Esophagus muscularis mucosa (tissue), 4 donors: ENCODE measurements at regions not wholly inside any gene's neighbourhood (a gene's known extent, or its start where the extent isn't known, plus 50 kb on each side); places are given as distances from the start of the nearest gene placed in this dataset.

Experiments
- DNase-seq: peaks from one replicate; pipeline ENCODE4 v3.0.0-alpha.2; 2017; ENCODE audit errors: extremely low spot score
- H3K27ac ChIP-seq, 4 donors: fragments of 200-600 bp; sonication (generic); replicated peaks in 1 of 4; 1 replicate in 3 of 4; 2 replicates in 1 of 4; pipeline ENCODE4 v1.5.1; 2016 to 2019; ENCODE audit warnings: mild to moderate bottlenecking in 1 of 4
- H3K27me3 ChIP-seq, 4 donors: fragments of 200-600 bp; sonication (generic); one replicate each; pipeline versions ENCODE4 v1.5.1 to v1.6.0; 2016 to 2019
- H3K36me3 ChIP-seq, 4 donors: fragments of 200-600 bp; sonication (generic); one replicate each; pipeline ENCODE4 v1.5.1; 2016 to 2019
- H3K4me1 ChIP-seq, 4 donors: fragments of 200-600 bp; sonication (generic); one replicate each; pipeline ENCODE4 v1.5.1; 2016 to 2019
- H3K4me3 ChIP-seq, 4 donors: fragments of 200-600 bp; sonication (generic); 1 replicate in 2 of 4; 2 replicates in 2 of 4; pipeline ENCODE4 v1.5.1; 2016 to 2019; ENCODE audit warnings: mild to moderate bottlenecking in 4 of 4, moderate library complexity in 1 of 4
- H3K9me3 ChIP-seq, 4 donors: fragments of 200-600 bp; sonication (generic); 1 replicate in 3 of 4; 2 replicates in 1 of 4; pipeline ENCODE4 v1.5.1; 2016 to 2019
- CTCF ChIP-seq, 3 experiments: fragments of 200-600 bp in 2 of 3; fragments of 450-650 bp in 1 of 3; sonication (generic) in 2 of 3; IDR thresholded peaks; one replicate each; pipeline ENCODE4 v1.5.1; 2017 to 2019; ENCODE audit warnings: antibody characterized with exemption in 3 of 3, mild to moderate bottlenecking in 2 of 3, moderate library complexity in 1 of 3
- EP300 ChIP-seq: sonication (generic); formaldehyde crosslinking; IDR thresholded peaks from one replicate; pipeline ENCODE4 v1.6.1; 2017; ENCODE audit warnings: antibody characterized with exemption
- POLR2A ChIP-seq: fragments of 450-650 bp; IDR thresholded peaks from one replicate; pipeline ENCODE4 v1.6.1; 2017; ENCODE audit warnings: antibody characterized with exemption, moderate library complexity, mild to moderate bottlenecking, low read depth
- POLR2AphosphoS5 ChIP-seq, 2 donors: sonication (generic); formaldehyde crosslinking; IDR thresholded peaks; one replicate each; pipeline ENCODE4 v1.6.1; 2017; ENCODE audit warnings: antibody characterized with exemption in 2 of 2
- WGBS: methylation state at CpG from one replicate; pipeline ENCODE4 v1.1.5; 2018; 5-methylcytosine and 5-hydroxymethylcytosine counted together
- intact Hi-C: fragments of 100-400 bp; cut with DNase I; formaldehyde crosslinking; loops from one replicate; pipeline ENCODE4 v1.15.1; 2023

- 77% methylated on average over 3 of the region's 3 CpGs for WGBS
These were observed 51.6 kb upstream of the PARP11 start for GRCh38 chr12:3924761-3925160.

GRCh38 chr12:3923021-3923420 is 49.8 kb upstream of the PARP11 start:
- WGBS, result 62% methylated on average over 3 of the region's 3 CpGs
- Histone ChIP-seq H3K4me3 (no peak overlapping the region), H3K9me3 (peaks cover 0 to 6% (median 0%) of the 10 kb centered on the region in 4 donors), H3K4me1 (peaks cover 0 to 10% (median 10%) of the 10 kb centered on the region in 4 donors), H3K27me3 (peaks cover 0 to 56% (median 4%) of the 10 kb centered on the region in 4 donors), H3K36me3 (no peaks in the 10 kb centered on the region), H3K27ac (no peak overlapping the region)
- no peak for TF ChIP-seq CTCF (IDR thresholded peaks at IDR 0.05)
- no peak for TF ChIP-seq POLR2AphosphoS5 (IDR thresholded peaks at IDR 0.05)
- no peak for TF ChIP-seq EP300
- TF ChIP-seq POLR2A, result no peak
- intact Hi-C loops, result no loop called here
- no peak for DNase-seq

More at GRCh38 chr12:3924761-3925160, 51.6 kb upstream of the PARP11 start:
- Histone ChIP-seq H3K4me3 (no peak overlapping the region), H3K27me3 (peaks cover 0 to 55% (median 4%) of the 10 kb centered on the region in 4 donors), H3K36me3 (no peaks in the 10 kb centered on the region), H3K27ac (no peak overlapping the region), H3K9me3 (peaks cover 0 to 6% (median 0%) of the 10 kb centered on the region in 4 donors), H3K4me1 (peaks cover 0 to 10% (median 10%) of the 10 kb centered on the region in 4 donors)
- no peak for DNase-seq
- TF ChIP-seq POLR2A, result no peak
- no peak for TF ChIP-seq EP300
- intact Hi-C loops, result no loop called here
